GM23338 (cell line): ENCODE measurements at regions not wholly inside any gene's neighbourhood (a gene's known extent, or its start where the extent isn't known, plus 50 kb on each side); places are given as distances from the start of the nearest gene placed in this dataset.

Experiments used
- ATAC-seq: fragments of 200-7000 bp; cut with Tn5 transposase; 3 replicates; pipeline ENCODE4 v1.9.1; 2020
- DNase-seq: peaks from one replicate; pipeline ENCODE4 v3.0.0-alpha.2; 2015; ENCODE audit warnings: low spot score
- H2AFZ ChIP-seq: fragments of 200-600 bp; sonication (generic); 2 replicates; pipeline ENCODE4 v1.8.0; 2016; ENCODE audit warnings: antibody characterized with exemption, mild to moderate bottlenecking, moderate library complexity
- H3F3A ChIP-seq: fragments of 200-600 bp; sonication (generic); replicated peaks from 2 replicates; pipeline ENCODE4 v1.8.0; 2017; ENCODE audit warnings: antibody characterized with exemption, mixed run types, low read depth
- H3K27ac ChIP-seq: fragments of 200-600 bp; sonication (generic); 2 replicates; pipeline ENCODE4 v1.6.1; 2016; ENCODE audit warnings: low read depth
- H3K27me3 ChIP-seq: fragments of 200-600 bp; sonication (generic); 2 replicates; pipeline ENCODE4 v1.8.0; 2016; ENCODE audit warnings: mild to moderate bottlenecking, mixed run types, moderate library complexity; ENCODE audit not compliant: insufficient read depth
- H3K36me3 ChIP-seq: fragments of 200-600 bp; sonication (generic); 2 replicates; pipeline ENCODE4 v1.8.0; 2016; ENCODE audit warnings: mild to moderate bottlenecking; ENCODE audit not compliant: insufficient read depth
- H3K4me1 ChIP-seq: fragments of 200-600 bp; sonication (generic); 2 replicates; pipeline ENCODE4 v1.8.0; 2016; ENCODE audit warnings: mild to moderate bottlenecking, moderate library complexity; ENCODE audit not compliant: insufficient read depth
- H3K4me2 ChIP-seq: fragments of 200-600 bp; sonication (generic); 2 replicates; pipeline ENCODE4 v1.7.1; 2017; ENCODE audit warnings: mixed run types
- H3K4me3 ChIP-seq: fragments of 200-600 bp; sonication (generic); 2 replicates; pipeline ENCODE4 v1.6.1; 2016; ENCODE audit warnings: mixed run types
- H3K79me2 ChIP-seq: fragments of 200-600 bp; sonication (generic); replicated peaks from 2 replicates; pipeline ENCODE4 v1.8.0; 2017; ENCODE audit warnings: mild to moderate bottlenecking; ENCODE audit not compliant: insufficient read depth
- H3K9me2 ChIP-seq: fragments of 200-600 bp; sonication (generic); 2 replicates; pipeline ENCODE4 v1.8.0; 2017; ENCODE audit not compliant: insufficient read depth
- H4K20me1 ChIP-seq: fragments of 200-600 bp; sonication (generic); replicated peaks from 2 replicates; pipeline ENCODE4 v1.8.0; 2017; ENCODE audit warnings: mild to moderate bottlenecking; ENCODE audit not compliant: insufficient read depth
- H3K27ac Mint-ChIP-seq: 2 replicates; pipeline ENCODE4 v1.8.0; 2020; ENCODE audit warnings: inconsistent platforms, mild to moderate bottlenecking, moderate library complexity, mixed read lengths
- H3K27me3 Mint-ChIP-seq: 3 replicates; pipeline ENCODE4 v1.8.0; 2022; ENCODE audit warnings: low read depth, mild to moderate bottlenecking, moderate library complexity, mixed read lengths, inconsistent platforms; ENCODE audit not compliant: insufficient read depth, poor library complexity
- H3K36me3 Mint-ChIP-seq: 3 replicates; pipeline ENCODE4 v1.8.0; 2021; ENCODE audit warnings: low read depth, mild to moderate bottlenecking, inconsistent platforms, moderate library complexity, mixed read lengths
- H3K4me1 Mint-ChIP-seq: 3 replicates; pipeline ENCODE4 v1.8.0; 2020; ENCODE audit warnings: mild to moderate bottlenecking, inconsistent platforms, mixed read lengths
- H3K4me3 Mint-ChIP-seq: 3 replicates; pipeline ENCODE4 v1.8.0; 2021; ENCODE audit warnings: moderate library complexity, mild to moderate bottlenecking, inconsistent platforms, mixed read lengths
- H3K9me3 Mint-ChIP-seq: 3 replicates; pipeline ENCODE4 v1.8.0; 2020; ENCODE audit warnings: moderate library complexity, mild to moderate bottlenecking, inconsistent platforms, mixed read lengths
- CREB1 ChIP-seq: fragments of 250-450 bp; sonication (Bioruptor Pico); IDR thresholded peaks from 2 replicates; pipeline ENCODE4 v1.5.0; 2020; ENCODE audit warnings: low read depth, mild to moderate bottlenecking, moderate library complexity
- EZH2 ChIP-seq: fragments of 200-600 bp; sonication (generic); IDR thresholded peaks from one replicate; pipeline ENCODE4 v1.8.0; 2017; ENCODE audit warnings: antibody characterized with exemption, mild to moderate bottlenecking, low read depth; ENCODE audit not compliant: unreplicated experiment
- EZH2phosphoT487 ChIP-seq: fragments of 200-600 bp; sonication (generic); IDR thresholded peaks from one replicate; pipeline ENCODE4 v1.8.1; 2018; ENCODE audit warnings: antibody characterized with exemption; ENCODE audit not compliant: unreplicated experiment
- JUNB ChIP-seq: IDR thresholded peaks from one replicate; pipeline ENCODE4 v1.6.1; 2016; ENCODE audit warnings: antibody characterized with exemption; ENCODE audit not compliant: unreplicated experiment
- POLR2AphosphoS5 ChIP-seq: IDR thresholded peaks from 2 replicates; pipeline ENCODE4 v1.6.1; 2016; ENCODE audit warnings: antibody characterized with exemption, low read depth
- STAT1 ChIP-seq: IDR thresholded peaks from one replicate; pipeline ENCODE4 v1.6.1; 2016; ENCODE audit warnings: antibody characterized with exemption; ENCODE audit not compliant: unreplicated experiment
- ZNF114 ChIP-seq: fragments of 250-450 bp; sonication (Bioruptor Pico); IDR thresholded peaks from 2 replicates; pipeline ENCODE4 v1.5.0; 2020; ENCODE audit warnings: mild to moderate bottlenecking, moderate library complexity
- ZNF331 ChIP-seq: fragments of 250-450 bp; sonication (Bioruptor Pico); IDR thresholded peaks from 2 replicates; pipeline ENCODE4 v1.5.0; 2020; ENCODE audit warnings: low read depth, mild to moderate bottlenecking, moderate library complexity
- TF ChIP-seq, protein P1 (sequence below): IDR thresholded peaks from 2 replicates; pipeline ENCODE4 v1.6.1; 2016; ENCODE audit warnings: antibody characterized with exemption
- TF ChIP-seq, protein P2 (sequence below), 2 experiments: fragments of 200-600 bp in 1 of 2; sonication (generic) in 1 of 2; conservative IDR thresholded peaks; 2 replicates each; pipeline versions ENCODE4 v1.5.1 to v1.6.1; 2016 to 2017; ENCODE audit warnings: antibody characterized with exemption in 2 of 2, low read depth in 2 of 2, mild to moderate bottlenecking in 2 of 2, moderate library complexity in 1 of 2
- TF ChIP-seq, protein P3 (sequence below): IDR thresholded peaks from one replicate; pipeline ENCODE4 v1.6.1; 2018; ENCODE audit warnings: antibody characterized with exemption; ENCODE audit not compliant: unreplicated experiment
- TF ChIP-seq, protein P4 (sequence below): fragments of 250-450 bp; sonication (Bioruptor Pico); IDR thresholded peaks from 2 replicates; pipeline ENCODE4 v1.5.0; 2020; ENCODE audit warnings: mild to moderate bottlenecking, moderate library complexity

DNA sequence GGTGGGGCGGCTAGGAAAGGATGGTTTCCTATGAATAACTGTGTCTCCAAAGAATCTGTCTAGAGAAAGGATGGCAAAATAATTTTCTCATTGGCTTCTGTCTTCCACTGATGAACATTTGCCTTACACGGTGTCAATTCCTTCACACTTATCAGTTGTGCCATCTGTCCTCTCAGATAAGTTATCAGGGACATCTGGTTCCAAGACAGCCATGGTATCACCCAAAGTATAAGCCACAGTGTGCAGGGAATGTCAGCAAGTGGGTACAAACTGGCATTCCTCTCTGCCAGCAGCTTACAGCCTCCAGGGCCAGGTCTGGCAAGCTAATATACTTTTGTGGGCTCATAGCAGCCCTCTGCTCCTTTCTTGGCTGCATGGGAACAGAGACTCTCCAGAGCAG, 1092.0 kb downstream of the EFNA5 start:
- Histone ChIP-seq H3K4me1 (no peaks in the 10 kb centered on the region), H3K79me2 (no peaks in the 10 kb centered on the region), H3K4me3 (no peak overlapping the region), H2AFZ (no peak overlapping the region), H3K36me3 (no peaks in the 10 kb centered on the region), H3F3A (no peaks in the 10 kb centered on the region), H3K27me3 (no peaks in the 10 kb centered on the region), H4K20me1 (no peaks in the 10 kb centered on the region), H3K4me2 (no peak overlapping the region), H3K9me2 (no peaks in the 10 kb centered on the region), H3K27ac (no peak overlapping the region)
- TF ChIP-seq, protein P1, sequence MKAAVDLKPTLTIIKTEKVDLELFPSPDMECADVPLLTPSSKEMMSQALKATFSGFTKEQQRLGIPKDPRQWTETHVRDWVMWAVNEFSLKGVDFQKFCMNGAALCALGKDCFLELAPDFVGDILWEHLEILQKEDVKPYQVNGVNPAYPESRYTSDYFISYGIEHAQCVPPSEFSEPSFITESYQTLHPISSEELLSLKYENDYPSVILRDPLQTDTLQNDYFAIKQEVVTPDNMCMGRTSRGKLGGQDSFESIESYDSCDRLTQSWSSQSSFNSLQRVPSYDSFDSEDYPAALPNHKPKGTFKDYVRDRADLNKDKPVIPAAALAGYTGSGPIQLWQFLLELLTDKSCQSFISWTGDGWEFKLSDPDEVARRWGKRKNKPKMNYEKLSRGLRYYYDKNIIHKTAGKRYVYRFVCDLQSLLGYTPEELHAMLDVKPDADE = no peak
- TF ChIP-seq JUNB (no peak), EZH2 (no peak), EZH2phosphoT487 (no peak), POLR2AphosphoS5 (no peak), STAT1 (no peak), ZNF331 (no peak), CREB1 (CRISPR knock-in tag) (no peak), ZNF114 (CRISPR knock-in tag) (no peak)
- TF ChIP-seq, protein P2, sequence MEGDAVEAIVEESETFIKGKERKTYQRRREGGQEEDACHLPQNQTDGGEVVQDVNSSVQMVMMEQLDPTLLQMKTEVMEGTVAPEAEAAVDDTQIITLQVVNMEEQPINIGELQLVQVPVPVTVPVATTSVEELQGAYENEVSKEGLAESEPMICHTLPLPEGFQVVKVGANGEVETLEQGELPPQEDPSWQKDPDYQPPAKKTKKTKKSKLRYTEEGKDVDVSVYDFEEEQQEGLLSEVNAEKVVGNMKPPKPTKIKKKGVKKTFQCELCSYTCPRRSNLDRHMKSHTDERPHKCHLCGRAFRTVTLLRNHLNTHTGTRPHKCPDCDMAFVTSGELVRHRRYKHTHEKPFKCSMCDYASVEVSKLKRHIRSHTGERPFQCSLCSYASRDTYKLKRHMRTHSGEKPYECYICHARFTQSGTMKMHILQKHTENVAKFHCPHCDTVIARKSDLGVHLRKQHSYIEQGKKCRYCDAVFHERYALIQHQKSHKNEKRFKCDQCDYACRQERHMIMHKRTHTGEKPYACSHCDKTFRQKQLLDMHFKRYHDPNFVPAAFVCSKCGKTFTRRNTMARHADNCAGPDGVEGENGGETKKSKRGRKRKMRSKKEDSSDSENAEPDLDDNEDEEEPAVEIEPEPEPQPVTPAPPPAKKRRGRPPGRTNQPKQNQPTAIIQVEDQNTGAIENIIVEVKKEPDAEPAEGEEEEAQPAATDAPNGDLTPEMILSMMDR (conservative IDR thresholded peaks at IDR 0.05; ENCODE audit: low read depth in 2 of 2) = no peak
- TF ChIP-seq, protein P3, sequence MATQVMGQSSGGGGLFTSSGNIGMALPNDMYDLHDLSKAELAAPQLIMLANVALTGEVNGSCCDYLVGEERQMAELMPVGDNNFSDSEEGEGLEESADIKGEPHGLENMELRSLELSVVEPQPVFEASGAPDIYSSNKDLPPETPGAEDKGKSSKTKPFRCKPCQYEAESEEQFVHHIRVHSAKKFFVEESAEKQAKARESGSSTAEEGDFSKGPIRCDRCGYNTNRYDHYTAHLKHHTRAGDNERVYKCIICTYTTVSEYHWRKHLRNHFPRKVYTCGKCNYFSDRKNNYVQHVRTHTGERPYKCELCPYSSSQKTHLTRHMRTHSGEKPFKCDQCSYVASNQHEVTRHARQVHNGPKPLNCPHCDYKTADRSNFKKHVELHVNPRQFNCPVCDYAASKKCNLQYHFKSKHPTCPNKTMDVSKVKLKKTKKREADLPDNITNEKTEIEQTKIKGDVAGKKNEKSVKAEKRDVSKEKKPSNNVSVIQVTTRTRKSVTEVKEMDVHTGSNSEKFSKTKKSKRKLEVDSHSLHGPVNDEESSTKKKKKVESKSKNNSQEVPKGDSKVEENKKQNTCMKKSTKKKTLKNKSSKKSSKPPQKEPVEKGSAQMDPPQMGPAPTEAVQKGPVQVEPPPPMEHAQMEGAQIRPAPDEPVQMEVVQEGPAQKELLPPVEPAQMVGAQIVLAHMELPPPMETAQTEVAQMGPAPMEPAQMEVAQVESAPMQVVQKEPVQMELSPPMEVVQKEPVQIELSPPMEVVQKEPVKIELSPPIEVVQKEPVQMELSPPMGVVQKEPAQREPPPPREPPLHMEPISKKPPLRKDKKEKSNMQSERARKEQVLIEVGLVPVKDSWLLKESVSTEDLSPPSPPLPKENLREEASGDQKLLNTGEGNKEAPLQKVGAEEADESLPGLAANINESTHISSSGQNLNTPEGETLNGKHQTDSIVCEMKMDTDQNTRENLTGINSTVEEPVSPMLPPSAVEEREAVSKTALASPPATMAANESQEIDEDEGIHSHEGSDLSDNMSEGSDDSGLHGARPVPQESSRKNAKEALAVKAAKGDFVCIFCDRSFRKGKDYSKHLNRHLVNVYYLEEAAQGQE = no peak
- no peak overlapping the region for H3K27ac Mint-ChIP-seq
- H3K9me3 Mint-ChIP-seq = no peaks in the 10 kb centered on the region
- no peaks in the 10 kb centered on the region for H3K36me3 Mint-ChIP-seq
- H3K4me1 Mint-ChIP-seq = no peaks in the 10 kb centered on the region
- no peak overlapping the region for H3K4me3 Mint-ChIP-seq
- H3K27me3 Mint-ChIP-seq = no peaks in the 10 kb centered on the region
- ATAC-seq = no peak
- no peak for DNase-seq

DNA sequence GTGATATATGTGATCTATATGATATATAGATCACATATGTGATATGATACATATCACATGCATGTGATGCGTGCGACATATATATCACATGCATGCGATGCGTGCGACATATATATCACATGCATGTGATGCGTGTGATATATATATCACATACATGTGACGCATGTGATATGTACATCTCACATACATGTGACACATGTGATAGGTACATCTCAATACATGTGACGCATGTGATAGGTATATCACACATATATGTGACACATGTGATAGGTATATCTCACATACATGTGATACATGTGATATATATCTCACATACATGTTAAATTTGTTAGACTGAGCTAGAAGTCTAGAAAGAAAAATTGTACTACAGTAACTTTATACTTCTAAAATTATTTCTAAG, 1095.9 kb downstream of the EFNA5 start:
- Histone ChIP-seq H3K27me3 (no peaks in the 10 kb centered on the region), H3K4me1 (no peaks in the 10 kb centered on the region), H3K4me3 (no peak overlapping the region), H3K4me2 (no peak overlapping the region), H4K20me1 (no peaks in the 10 kb centered on the region), H2AFZ (no peak overlapping the region), H3K36me3 (no peaks in the 10 kb centered on the region), H3K27ac (no peak overlapping the region), H3F3A (no peaks in the 10 kb centered on the region), H3K9me2 (no peaks in the 10 kb centered on the region), H3K79me2 (no peaks in the 10 kb centered on the region)
- Mint-ChIP-seq H3K27me3 (no peaks in the 10 kb centered on the region), H3K9me3 (no peaks in the 10 kb centered on the region), H3K27ac (no peak overlapping the region), H3K36me3 (no peaks in the 10 kb centered on the region), H3K4me1 (no peaks in the 10 kb centered on the region), H3K4me3 (no peak overlapping the region)
- ATAC-seq (no peak), DNase-seq (no peak)
- TF ChIP-seq EZH2 = no peak
- TF ChIP-seq, protein P4, sequence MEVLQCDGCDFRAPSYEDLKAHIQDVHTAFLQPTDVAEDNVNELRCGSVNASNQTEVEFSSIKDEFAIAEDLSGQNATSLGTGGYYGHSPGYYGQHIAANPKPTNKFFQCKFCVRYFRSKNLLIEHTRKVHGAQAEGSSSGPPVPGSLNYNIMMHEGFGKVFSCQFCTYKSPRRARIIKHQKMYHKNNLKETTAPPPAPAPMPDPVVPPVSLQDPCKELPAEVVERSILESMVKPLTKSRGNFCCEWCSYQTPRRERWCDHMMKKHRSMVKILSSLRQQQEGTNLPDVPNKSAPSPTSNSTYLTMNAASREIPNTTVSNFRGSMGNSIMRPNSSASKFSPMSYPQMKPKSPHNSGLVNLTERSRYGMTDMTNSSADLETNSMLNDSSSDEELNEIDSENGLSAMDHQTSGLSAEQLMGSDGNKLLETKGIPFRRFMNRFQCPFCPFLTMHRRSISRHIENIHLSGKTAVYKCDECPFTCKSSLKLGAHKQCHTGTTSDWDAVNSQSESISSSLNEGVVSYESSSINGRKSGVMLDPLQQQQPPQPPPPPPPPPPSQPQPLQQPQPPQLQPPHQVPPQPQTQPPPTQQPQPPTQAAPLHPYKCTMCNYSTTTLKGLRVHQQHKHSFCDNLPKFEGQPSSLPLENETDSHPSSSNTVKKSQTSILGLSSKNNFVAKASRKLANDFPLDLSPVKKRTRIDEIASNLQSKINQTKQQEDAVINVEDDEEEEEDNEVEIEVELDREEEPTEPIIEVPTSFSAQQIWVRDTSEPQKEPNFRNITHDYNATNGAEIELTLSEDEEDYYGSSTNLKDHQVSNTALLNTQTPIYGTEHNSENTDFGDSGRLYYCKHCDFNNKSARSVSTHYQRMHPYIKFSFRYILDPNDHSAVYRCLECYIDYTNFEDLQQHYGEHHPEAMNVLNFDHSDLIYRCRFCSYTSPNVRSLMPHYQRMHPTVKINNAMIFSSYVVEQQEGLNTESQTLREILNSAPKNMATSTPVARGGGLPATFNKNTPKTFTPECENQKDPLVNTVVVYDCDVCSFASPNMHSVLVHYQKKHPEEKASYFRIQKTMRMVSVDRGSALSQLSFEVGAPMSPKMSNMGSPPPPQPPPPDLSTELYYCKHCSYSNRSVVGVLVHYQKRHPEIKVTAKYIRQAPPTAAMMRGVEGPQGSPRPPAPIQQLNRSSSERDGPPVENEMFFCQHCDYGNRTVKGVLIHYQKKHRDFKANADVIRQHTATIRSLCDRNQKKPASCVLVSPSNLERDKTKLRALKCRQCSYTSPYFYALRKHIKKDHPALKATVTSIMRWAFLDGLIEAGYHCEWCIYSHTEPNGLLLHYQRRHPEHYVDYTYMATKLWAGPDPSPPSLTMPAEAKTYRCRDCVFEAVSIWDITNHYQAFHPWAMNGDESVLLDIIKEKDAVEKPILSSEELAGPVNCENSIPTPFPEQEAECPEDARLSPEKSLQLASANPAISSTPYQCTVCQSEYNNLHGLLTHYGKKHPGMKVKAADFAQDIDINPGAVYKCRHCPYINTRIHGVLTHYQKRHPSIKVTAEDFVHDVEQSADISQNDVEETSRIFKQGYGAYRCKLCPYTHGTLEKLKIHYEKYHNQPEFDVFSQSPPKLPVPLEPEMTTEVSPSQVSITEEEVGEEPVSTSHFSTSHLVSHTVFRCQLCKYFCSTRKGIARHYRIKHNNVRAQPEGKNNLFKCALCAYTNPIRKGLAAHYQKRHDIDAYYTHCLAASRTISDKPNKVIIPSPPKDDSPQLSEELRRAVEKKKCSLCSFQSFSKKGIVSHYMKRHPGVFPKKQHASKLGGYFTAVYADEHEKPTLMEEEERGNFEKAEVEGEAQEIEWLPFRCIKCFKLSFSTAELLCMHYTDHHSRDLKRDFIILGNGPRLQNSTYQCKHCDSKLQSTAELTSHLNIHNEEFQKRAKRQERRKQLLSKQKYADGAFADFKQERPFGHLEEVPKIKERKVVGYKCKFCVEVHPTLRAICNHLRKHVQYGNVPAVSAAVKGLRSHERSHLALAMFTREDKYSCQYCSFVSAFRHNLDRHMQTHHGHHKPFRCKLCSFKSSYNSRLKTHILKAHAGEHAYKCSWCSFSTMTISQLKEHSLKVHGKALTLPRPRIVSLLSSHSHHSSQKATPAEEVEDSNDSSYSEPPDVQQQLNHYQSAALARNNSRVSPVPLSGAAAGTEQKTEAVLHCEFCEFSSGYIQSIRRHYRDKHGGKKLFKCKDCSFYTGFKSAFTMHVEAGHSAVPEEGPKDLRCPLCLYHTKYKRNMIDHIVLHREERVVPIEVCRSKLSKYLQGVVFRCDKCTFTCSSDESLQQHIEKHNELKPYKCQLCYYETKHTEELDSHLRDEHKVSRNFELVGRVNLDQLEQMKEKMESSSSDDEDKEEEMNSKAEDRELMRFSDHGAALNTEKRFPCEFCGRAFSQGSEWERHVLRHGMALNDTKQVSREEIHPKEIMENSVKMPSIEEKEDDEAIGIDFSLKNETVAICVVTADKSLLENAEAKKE (CRISPR knock-in tag) = no peak
